Endothelial cell of umbilical vein (primary cell): ENCODE measurements at regions not wholly inside any gene's neighbourhood (a gene's known extent, or its start where the extent isn't known, plus 50 kb on each side); places are given as distances from the start of the nearest gene placed in this dataset.

ENCODE experiments used
- BruUV-seq: library from RNA; stranded (reverse); fragments of 400-500 nt; replicated peaks from 2 replicates; lab custom pipeline; 2021; lab: Mats Ljungman, UMichigan
- CTCF ChIA-PET: fragments of 300-600, 350-600 bp; sonication (Branson Sonifier 250); formaldehyde crosslinking; loops from one replicate; lab custom pipeline; 2021; ENCODE audit warnings: antibody characterized with exemption, inconsistent platforms; lab: Charles Lee
- POLR2A ChIA-PET: fragments of 300-600, 350-600 bp; sonication (Branson Sonifier 250); formaldehyde crosslinking; loops from one replicate; lab custom pipeline; 2021; ENCODE audit warnings: antibody characterized with exemption, inconsistent platforms; lab: Charles Lee
- DNase-seq: peaks from one replicate; pipeline ENCODE4 v3.0.0-alpha.2; 2011; ENCODE audit warnings: low read depth, low spot score
- FAIRE-seq: peaks from 2 replicates; lab custom pipeline; 2011; peaks lifted over from hg19 to GRCh38; lab: Jason Lieb, UNC
- H2AFZ ChIP-seq: 2 replicates; pipeline ENCODE4 v1.6.0; 2012; ENCODE audit warnings: low read depth, low read length, control low read depth, inconsistent platforms
- H3K27ac ChIP-seq: 2 replicates; pipeline ENCODE4 v1.5.1; 2011; ENCODE audit warnings: low read depth, mild to moderate bottlenecking, control low read depth, low read length, moderate library complexity; ENCODE audit not compliant: insufficient read depth
- H3K27me3 ChIP-seq, 2 experiments: 2 replicates each; pipeline versions ENCODE4 v1.6.0 to v1.6.1; 2011; ENCODE audit warnings: low read length in 2 of 2, mixed read lengths in 1 of 2; ENCODE audit not compliant: control insufficient read depth in 2 of 2, insufficient read depth in 2 of 2
- H3K36me3 ChIP-seq, 2 experiments: 2 replicates in 1 of 2; 3 replicates in 1 of 2; pipeline ENCODE4 v1.5.1; 2011; ENCODE audit warnings: low read length in 2 of 2, mild to moderate bottlenecking in 1 of 2, moderate library complexity in 1 of 2; ENCODE audit not compliant: control insufficient read depth in 2 of 2, insufficient read depth in 2 of 2; ENCODE audit errors: extremely low read depth in 1 of 2
- H3K4me1 ChIP-seq: 3 replicates; pipeline ENCODE4 v1.5.1; 2011; ENCODE audit warnings: mild to moderate bottlenecking, low read length; ENCODE audit not compliant: control insufficient read depth, insufficient read depth; ENCODE audit errors: extremely low read depth
- H3K4me2 ChIP-seq: 2 replicates; pipeline ENCODE4 v1.6.1; 2011; ENCODE audit warnings: low read length, control low read depth, mixed read lengths; ENCODE audit not compliant: insufficient read depth
- H3K4me3 ChIP-seq, 3 experiments: fragments of 200-600 bp in 1 of 3; sonication (generic), shearing (Covaris generic) in 1 of 3; replicated peaks in 1 of 3; 2 replicates each; pipeline ENCODE4 v1.5.1; 2011 to 2016; ENCODE audit warnings: control low read depth in 3 of 3, low read length in 3 of 3, mild to moderate bottlenecking in 2 of 3, inconsistent platforms in 1 of 3, low read depth in 1 of 3, moderate library complexity in 1 of 3; ENCODE audit not compliant: insufficient read depth in 1 of 3
- H3K79me2 ChIP-seq: 2 replicates; pipeline ENCODE4 v1.6.0; 2012; ENCODE audit warnings: low read length, inconsistent platforms; ENCODE audit not compliant: control insufficient read depth, insufficient read depth
- H3K9ac ChIP-seq: replicated peaks from 2 replicates; pipeline ENCODE3; 2011; ENCODE audit warnings: low read length, control low read depth; ENCODE audit not compliant: insufficient read depth; ENCODE audit errors: extremely low read depth
- H3K9me1 ChIP-seq: replicated peaks from 3 replicates; pipeline ENCODE4 v1.6.0; 2011; ENCODE audit warnings: mild to moderate bottlenecking, low read length; ENCODE audit not compliant: control insufficient read depth, insufficient read depth; ENCODE audit errors: extremely low read depth
- H3K9me3 ChIP-seq: replicated peaks from 2 replicates; pipeline ENCODE4 v1.5.1; 2012; ENCODE audit warnings: low read length, inconsistent platforms; ENCODE audit not compliant: control insufficient read depth, insufficient read depth
- H4K20me1 ChIP-seq: replicated peaks from 2 replicates; pipeline ENCODE3; 2011; ENCODE audit warnings: mild to moderate bottlenecking, low read length; ENCODE audit not compliant: control insufficient read depth, insufficient read depth; ENCODE audit errors: extremely low read depth
- EZH2 ChIP-seq: IDR thresholded peaks from 2 replicates; pipeline ENCODE4 v1.6.1; 2012; ENCODE audit warnings: borderline replicate concordance, low read depth, mild to moderate bottlenecking, moderate library complexity, low read length, inconsistent platforms; ENCODE audit not compliant: severe bottlenecking
- FOS ChIP-seq: IDR thresholded peaks from 2 replicates; pipeline ENCODE4 v1.6.1; 2011; ENCODE audit warnings: mild to moderate bottlenecking, low read length, moderate library complexity, borderline replicate concordance; ENCODE audit not compliant: insufficient read depth
- GATA2 ChIP-seq: IDR thresholded peaks from 2 replicates; pipeline ENCODE4 v1.7.0; 2011; ENCODE audit warnings: low read depth, mild to moderate bottlenecking, moderate library complexity, mixed read lengths, low read length; ENCODE audit not compliant: insufficient read length, insufficient read depth
- JUN ChIP-seq: IDR thresholded peaks from 2 replicates; pipeline ENCODE4 v1.6.1; 2011; ENCODE audit warnings: borderline replicate concordance, low read depth; ENCODE audit not compliant: insufficient read length, insufficient read depth
- MYC ChIP-seq: IDR thresholded peaks from one replicate; pipeline ENCODE4 v1.6.1; 2011; ENCODE audit warnings: mild to moderate bottlenecking, low read depth, low read length
- POLR2A ChIP-seq: IDR thresholded peaks from 2 replicates; pipeline ENCODE4 v1.6.1; 2012; ENCODE audit warnings: low read depth, mild to moderate bottlenecking, control low read depth, low read length
- POLR2AphosphoS5 ChIP-seq: IDR thresholded peaks from 2 replicates; pipeline ENCODE4 v1.6.1; 2012; ENCODE audit warnings: low read depth, mild to moderate bottlenecking, control low read depth, low read length, moderate library complexity; ENCODE audit not compliant: insufficient read depth
- dilution Hi-C: fragments of 300-500 bp; cut with MboI; formaldehyde crosslinking; loops from one replicate; pipeline ENCODE4 v1.15.0; 2019; ENCODE audit warnings: low sequenced_read_pairs; ENCODE audit not compliant: extremely low pct_ligation_motif_present
- intact Hi-C: fragments of 100-400 bp; cut with micrococcal nuclease; formaldehyde crosslinking; loops from one replicate; pipeline ENCODE4 v1.10.0; 2022
- TF ChIP-seq, protein P1 (sequence below): IDR thresholded peaks from 2 replicates; pipeline ENCODE4 v1.6.1; 2011; ENCODE audit not compliant: insufficient read depth, insufficient read length
- TF ChIP-seq, protein P2 (sequence below), 2 donors: IDR thresholded peaks; 1 replicate in 1 of 2; 2 replicates in 1 of 2; pipeline ENCODE4 v1.5.1; 2011; ENCODE audit warnings: low read length in 2 of 2, mild to moderate bottlenecking in 2 of 2, moderate library complexity in 2 of 2, control low read depth in 1 of 2, inconsistent platforms in 1 of 2, low read depth in 1 of 2; ENCODE audit not compliant: insufficient read depth in 1 of 2; ENCODE audit errors: extremely low read depth in 1 of 2

DNA sequence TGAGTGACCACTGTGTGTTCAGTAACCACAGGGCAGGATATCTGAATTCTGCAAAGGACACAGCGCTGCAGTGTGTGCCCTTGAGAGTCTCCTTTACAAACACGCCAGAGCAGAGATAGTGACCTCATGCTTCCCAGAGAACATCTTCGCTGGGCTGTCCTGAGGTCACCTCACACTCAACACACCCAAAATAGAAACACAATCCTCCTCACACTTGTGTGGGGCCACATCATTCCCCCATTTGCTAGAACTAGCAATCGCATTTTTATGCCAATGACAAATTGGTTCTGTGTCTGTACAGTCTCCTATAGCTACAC lies 140.1 kb upstream of the NRIP1 start:
- FAIRE-seq: no peak
- dilution Hi-C loops: no loop called here

DNA sequence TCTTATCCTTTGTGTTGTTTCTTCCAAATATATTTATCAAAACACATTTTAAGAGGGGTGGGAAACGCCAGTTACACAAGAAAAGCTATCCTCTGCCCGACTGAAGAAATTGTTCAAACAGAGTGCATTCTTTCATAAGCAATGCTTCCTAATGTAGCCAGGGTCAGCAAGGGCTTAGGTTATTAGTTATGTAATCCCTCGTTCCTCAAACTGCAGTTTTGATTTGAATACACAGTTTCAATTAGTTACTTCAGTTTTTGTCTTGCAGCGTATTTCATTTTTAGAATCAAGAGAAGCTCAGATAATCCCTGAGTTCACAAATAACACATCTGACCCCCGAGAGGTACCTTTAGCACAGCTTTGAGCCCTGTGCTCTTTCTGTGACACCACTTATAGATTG lies 141.7 kb upstream of the NRIP1 start:
- H4K20me1 ChIP-seq: no peaks in the 10 kb centered on the region

More for the DNA sequence above, 140.1 kb upstream of the NRIP1 start:
- TF ChIP-seq, protein P1, sequence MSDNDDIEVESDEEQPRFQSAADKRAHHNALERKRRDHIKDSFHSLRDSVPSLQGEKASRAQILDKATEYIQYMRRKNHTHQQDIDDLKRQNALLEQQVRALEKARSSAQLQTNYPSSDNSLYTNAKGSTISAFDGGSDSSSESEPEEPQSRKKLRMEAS: no peak
- TF ChIP-seq MYC: no peak
- TF ChIP-seq POLR2A: no peak
- TF ChIP-seq GATA2: no peak
- TF ChIP-seq EZH2: no peak
- TF ChIP-seq JUN: no peak
- no peak for TF ChIP-seq POLR2AphosphoS5
- H3K4me3 ChIP-seq: no peak overlapping the region
- intact Hi-C loops: no loop called here
- no peak overlapping the region for H2AFZ ChIP-seq
- no peaks in the 10 kb centered on the region for H4K20me1 ChIP-seq
- ChIA-PET CTCF (interaction anchor here (1.0 kb wide), 1 partner anchor 10 kb away, joined by 3 read pairs; no protein-coding TSS in a partner anchor), POLR2A (no interaction called here)
- no peak overlapping the region for H3K27ac ChIP-seq
- no TSS peak for BruUV-seq
- no peaks in the 10 kb centered on the region for H3K79me2 ChIP-seq
- peaks cover 3 to 6% of the 10 kb centered on the region in 2 experiments for H3K27me3 ChIP-seq
- no peaks in the 10 kb centered on the region for H3K9me1 ChIP-seq
- no peak for DNase-seq
- H3K9ac ChIP-seq: no peak overlapping the region
- H3K4me2 ChIP-seq: no peak overlapping the region
- H3K9me3 ChIP-seq: no peaks in the 10 kb centered on the region
- H3K36me3 ChIP-seq: no peaks in the 10 kb centered on the region
- no peaks in the 10 kb centered on the region for H3K4me1 ChIP-seq

More for the DNA sequence above, 141.7 kb upstream of the NRIP1 start:
- Histone ChIP-seq H3K79me2 (no peaks in the 10 kb centered on the region), H3K9me1 (no peaks in the 10 kb centered on the region), H3K36me3 (no peaks in the 10 kb centered on the region), H3K4me2 (no peak overlapping the region), H3K9ac (no peak overlapping the region), H3K4me3 (no peak overlapping the region), H3K9me3 (no peaks in the 10 kb centered on the region), H3K27ac (no peak overlapping the region), H3K4me1 (no peaks in the 10 kb centered on the region), H2AFZ (no peak overlapping the region), H3K27me3 (peaks cover 3 to 6% of the 10 kb centered on the region in 2 experiments)
- intact Hi-C loops: no loop called here
- BruUV-seq: no TSS peak
- FAIRE-seq (no peak), DNase-seq (no peak)
- dilution Hi-C loops: no loop called here
- no peak for TF ChIP-seq POLR2AphosphoS5
- TF ChIP-seq MYC: no peak
- TF ChIP-seq, protein P1: no peak
- TF ChIP-seq JUN: no peak
- no peak for TF ChIP-seq EZH2
- no peak for TF ChIP-seq GATA2
- no peak for TF ChIP-seq FOS
- TF ChIP-seq POLR2A: no peak
- TF ChIP-seq, protein P2, sequence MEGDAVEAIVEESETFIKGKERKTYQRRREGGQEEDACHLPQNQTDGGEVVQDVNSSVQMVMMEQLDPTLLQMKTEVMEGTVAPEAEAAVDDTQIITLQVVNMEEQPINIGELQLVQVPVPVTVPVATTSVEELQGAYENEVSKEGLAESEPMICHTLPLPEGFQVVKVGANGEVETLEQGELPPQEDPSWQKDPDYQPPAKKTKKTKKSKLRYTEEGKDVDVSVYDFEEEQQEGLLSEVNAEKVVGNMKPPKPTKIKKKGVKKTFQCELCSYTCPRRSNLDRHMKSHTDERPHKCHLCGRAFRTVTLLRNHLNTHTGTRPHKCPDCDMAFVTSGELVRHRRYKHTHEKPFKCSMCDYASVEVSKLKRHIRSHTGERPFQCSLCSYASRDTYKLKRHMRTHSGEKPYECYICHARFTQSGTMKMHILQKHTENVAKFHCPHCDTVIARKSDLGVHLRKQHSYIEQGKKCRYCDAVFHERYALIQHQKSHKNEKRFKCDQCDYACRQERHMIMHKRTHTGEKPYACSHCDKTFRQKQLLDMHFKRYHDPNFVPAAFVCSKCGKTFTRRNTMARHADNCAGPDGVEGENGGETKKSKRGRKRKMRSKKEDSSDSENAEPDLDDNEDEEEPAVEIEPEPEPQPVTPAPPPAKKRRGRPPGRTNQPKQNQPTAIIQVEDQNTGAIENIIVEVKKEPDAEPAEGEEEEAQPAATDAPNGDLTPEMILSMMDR (IDR thresholded peaks at IDR 0.05; ENCODE audit: extremely low read depth in 1 of 2, insufficient read depth in 1 of 2, low read depth in 1 of 2, low read length in 2 of 2): no peak
- ChIA-PET POLR2A (no interaction called here), CTCF (no interaction called here)
